OCI-LY1 (cell line): ENCODE measurements at regions not wholly inside any gene's neighbourhood (a gene's known extent, or its start where the extent isn't known, plus 50 kb on each side); places are given as distances from the start of the nearest gene placed in this dataset.

Experiments
- EZH2 ChIP-seq: fragments of 200-600 bp; sonication (generic), shearing (Covaris generic); IDR thresholded peaks from 2 replicates; pipeline ENCODE4 v1.8.0; 2017; ENCODE audit warnings: borderline replicate concordance, mixed run types, mild to moderate bottlenecking, antibody characterized with exemption, low read length, moderate library complexity, mixed read lengths
- TF ChIP-seq, protein P1 (sequence below): fragments of 200-600 bp; sonication (generic), shearing (Covaris generic); IDR thresholded peaks from 2 replicates; pipeline ENCODE4 v1.5.1; 2017; ENCODE audit warnings: mild to moderate bottlenecking, antibody characterized with exemption, low read length, moderate library complexity, mixed read lengths

DNA sequence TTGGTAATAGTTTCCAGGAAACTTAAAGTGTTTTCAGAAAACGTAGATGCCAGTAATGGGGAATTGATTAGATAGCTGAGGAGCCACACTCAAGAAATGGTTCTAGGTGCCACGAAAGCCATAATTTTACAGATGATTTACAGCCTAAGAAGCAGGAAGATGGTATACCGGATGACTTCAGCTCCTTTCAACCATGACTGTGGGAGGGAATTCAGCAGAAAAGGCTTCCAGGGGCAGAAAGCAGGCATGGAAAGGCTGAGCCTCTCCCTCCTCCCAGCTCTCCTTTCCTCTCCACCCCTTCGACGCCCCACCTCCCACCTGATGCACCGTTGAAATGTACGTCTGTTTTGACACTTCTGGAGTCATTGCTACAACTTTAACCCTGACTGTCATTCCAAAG is 68.6 kb upstream of the SMIM21 start:
- TF ChIP-seq, protein P1, sequence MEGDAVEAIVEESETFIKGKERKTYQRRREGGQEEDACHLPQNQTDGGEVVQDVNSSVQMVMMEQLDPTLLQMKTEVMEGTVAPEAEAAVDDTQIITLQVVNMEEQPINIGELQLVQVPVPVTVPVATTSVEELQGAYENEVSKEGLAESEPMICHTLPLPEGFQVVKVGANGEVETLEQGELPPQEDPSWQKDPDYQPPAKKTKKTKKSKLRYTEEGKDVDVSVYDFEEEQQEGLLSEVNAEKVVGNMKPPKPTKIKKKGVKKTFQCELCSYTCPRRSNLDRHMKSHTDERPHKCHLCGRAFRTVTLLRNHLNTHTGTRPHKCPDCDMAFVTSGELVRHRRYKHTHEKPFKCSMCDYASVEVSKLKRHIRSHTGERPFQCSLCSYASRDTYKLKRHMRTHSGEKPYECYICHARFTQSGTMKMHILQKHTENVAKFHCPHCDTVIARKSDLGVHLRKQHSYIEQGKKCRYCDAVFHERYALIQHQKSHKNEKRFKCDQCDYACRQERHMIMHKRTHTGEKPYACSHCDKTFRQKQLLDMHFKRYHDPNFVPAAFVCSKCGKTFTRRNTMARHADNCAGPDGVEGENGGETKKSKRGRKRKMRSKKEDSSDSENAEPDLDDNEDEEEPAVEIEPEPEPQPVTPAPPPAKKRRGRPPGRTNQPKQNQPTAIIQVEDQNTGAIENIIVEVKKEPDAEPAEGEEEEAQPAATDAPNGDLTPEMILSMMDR, result no peak
- no peak for TF ChIP-seq EZH2
